AG09309 (cell line): ENCODE measurements at regions not wholly inside any gene's neighbourhood (a gene's known extent, or its start where the extent isn't known, plus 50 kb on each side); places are given as distances from the start of the nearest gene placed in this dataset.

Experiments
- DNase-seq: peaks from one replicate; pipeline ENCODE4 v3.0.0-alpha.2; 2010; ENCODE audit warnings: low read depth
- H3K4me3 ChIP-seq: 2 replicates; pipeline ENCODE4 v1.5.1; 2011; ENCODE audit warnings: mild to moderate bottlenecking, low read depth, low read length, moderate library complexity; ENCODE audit not compliant: control insufficient read depth
- TF ChIP-seq, protein P1 (sequence below): IDR thresholded peaks from 2 replicates; pipeline ENCODE4 v1.5.1; 2011; ENCODE audit warnings: mild to moderate bottlenecking, low read depth, low read length, inconsistent platforms; ENCODE audit not compliant: insufficient read depth, control insufficient read depth; ENCODE audit errors: missing control alignments

GRCh38 chr10:129035052-129035827 is 431.8 kb upstream of the MGMT start:
- TF ChIP-seq, protein P1, sequence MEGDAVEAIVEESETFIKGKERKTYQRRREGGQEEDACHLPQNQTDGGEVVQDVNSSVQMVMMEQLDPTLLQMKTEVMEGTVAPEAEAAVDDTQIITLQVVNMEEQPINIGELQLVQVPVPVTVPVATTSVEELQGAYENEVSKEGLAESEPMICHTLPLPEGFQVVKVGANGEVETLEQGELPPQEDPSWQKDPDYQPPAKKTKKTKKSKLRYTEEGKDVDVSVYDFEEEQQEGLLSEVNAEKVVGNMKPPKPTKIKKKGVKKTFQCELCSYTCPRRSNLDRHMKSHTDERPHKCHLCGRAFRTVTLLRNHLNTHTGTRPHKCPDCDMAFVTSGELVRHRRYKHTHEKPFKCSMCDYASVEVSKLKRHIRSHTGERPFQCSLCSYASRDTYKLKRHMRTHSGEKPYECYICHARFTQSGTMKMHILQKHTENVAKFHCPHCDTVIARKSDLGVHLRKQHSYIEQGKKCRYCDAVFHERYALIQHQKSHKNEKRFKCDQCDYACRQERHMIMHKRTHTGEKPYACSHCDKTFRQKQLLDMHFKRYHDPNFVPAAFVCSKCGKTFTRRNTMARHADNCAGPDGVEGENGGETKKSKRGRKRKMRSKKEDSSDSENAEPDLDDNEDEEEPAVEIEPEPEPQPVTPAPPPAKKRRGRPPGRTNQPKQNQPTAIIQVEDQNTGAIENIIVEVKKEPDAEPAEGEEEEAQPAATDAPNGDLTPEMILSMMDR, result no peak
- DNase-seq, result no peak
- H3K4me3 ChIP-seq, result no peak overlapping the region

- TF ChIP-seq, protein P1, result no peak
- DNase-seq, result no peak
Observed at GRCh38 chr10:129038522-129038921, 428.5 kb upstream of the MGMT start.

DNA sequence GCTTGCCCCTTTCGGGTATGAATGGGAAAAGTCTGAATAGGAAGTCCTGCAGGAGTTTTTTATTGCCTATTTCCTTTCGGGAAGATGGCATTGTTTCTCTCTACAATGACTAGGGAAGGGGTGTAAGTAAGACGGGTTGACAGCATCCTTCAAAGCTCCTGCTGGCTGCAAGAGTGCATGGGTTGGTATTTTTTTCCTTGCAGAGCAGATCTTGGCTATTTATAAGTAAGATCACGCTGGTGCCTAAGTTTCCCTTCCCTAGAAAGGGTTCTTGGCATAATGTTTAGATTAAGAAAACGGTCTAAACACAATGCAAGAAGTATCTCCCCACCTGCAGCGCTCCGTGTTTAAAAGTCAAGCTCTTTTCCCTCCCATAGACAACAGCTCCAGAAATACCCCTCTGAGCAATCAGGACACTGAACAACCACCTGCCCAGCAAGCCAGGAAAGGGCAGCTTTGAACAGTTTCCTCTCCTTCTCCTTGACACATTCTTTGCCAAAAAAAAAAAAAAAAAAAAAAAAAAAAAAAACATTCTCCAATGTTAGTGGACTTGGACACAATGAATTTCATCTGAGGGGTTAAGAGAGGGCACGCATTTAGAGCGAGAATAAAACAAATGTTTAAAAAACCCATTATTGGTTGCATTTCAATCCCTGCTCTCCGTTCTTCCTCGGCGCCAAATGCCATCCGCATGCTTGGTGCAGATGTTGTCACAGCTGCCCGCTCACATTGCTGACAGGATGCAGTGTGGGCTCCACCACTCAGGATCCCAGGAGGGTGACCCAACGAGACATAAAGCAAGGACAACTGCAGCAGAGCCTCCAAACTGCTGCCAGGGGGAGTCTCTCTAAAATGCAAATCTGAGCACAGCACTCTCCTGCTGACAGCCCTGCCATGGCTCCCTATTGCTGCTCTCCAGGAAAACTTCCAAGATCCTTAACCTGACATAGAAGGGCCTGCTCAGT is 427.4 kb upstream of the MGMT start:
- TF ChIP-seq, protein P1, result no peak
- H3K4me3 ChIP-seq, result no peak overlapping the region
- DNase-seq, result no peak

More at GRCh38 chr10:129038522-129038921, 428.5 kb upstream of the MGMT start:
- no peak overlapping the region for H3K4me3 ChIP-seq

DNA sequence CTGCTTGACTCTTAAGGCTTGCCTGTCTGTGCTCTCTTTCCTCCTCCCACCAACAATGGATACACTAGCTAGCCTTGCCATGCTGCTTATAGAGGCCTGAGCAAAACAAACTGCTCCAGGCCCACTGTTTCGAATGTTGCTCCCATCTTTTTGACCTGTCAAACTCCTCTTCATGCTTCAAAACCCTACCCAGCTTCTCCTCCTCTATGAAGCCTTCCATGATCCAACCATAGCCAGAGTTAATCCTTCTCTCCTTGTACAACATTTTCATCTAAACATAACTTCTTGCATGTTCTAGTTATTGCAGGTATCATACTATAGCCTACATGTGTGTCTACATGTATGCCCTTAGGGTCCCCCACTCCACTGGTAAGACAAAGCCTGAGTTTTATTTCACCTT is 426.7 kb upstream of the MGMT start:
- TF ChIP-seq, protein P1, result no peak
- no peak overlapping the region for H3K4me3 ChIP-seq
- DNase-seq, result no peak

- H3K4me3 ChIP-seq, result no peak overlapping the region
- TF ChIP-seq, protein P1, result no peak
- no peak for DNase-seq
Observed at GRCh38 chr10:129041916-129042315, 425.1 kb upstream of the MGMT start.

DNA sequence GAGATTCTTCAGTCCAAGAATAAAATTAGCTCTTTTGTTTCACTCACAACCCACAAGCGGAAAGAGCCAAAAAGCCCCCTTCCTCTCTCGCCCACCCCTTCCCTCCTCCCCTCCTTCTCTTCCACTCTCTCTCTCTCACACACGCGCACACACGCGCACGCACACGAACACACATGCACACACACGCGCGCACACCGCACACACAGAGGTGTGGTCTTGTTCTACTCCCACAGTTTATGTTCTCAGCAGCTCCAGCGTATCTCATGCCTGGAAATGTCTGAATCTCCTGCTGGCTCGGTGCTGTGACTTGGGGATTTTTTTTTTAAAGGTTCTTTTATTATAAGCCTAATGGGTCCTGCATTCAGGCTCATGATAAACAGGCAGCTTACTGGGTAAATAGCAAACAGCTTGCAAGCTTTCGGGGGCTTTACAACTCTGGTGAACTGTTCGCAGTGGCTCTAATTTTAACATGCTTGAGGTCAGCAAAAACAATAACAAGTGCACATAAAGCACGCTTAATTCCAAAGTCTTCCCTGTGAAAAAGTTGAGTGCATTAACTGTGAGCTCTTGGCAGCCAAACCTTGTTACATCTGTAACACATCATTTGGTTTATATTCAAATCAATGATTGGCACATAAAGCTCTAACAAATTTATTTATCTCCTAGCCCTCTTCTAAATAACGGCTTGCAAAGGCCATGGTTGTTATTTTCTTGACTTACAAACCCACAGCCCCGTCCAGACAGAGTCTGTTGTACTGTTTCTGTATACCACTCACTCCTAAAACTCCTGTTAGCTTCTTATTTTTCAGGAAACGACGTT is 424.1 kb upstream of the MGMT start:
- DNase-seq, result no peak
- no peak overlapping the region for H3K4me3 ChIP-seq
- TF ChIP-seq, protein P1, result no peak
